SK-N-SH treated with all-trans-retinoic acid at 6 μM for 48 hours (cell line): ENCODE measurements at regions not wholly inside any gene's neighbourhood (a gene's known extent, or its start where the extent isn't known, plus 50 kb on each side); places are given as distances from the start of the nearest gene placed in this dataset.

ENCODE experiments used
- RARB ChIP-seq: fragments of 250-450 bp; sonication (Bioruptor Pico); IDR thresholded peaks from 2 replicates; pipeline ENCODE4 v1.8.0; 2021; ENCODE audit warnings: mild to moderate bottlenecking, moderate library complexity
- ZNF8 ChIP-seq: fragments of 450-650 bp; formaldehyde crosslinking; IDR thresholded peaks from 2 replicates; pipeline ENCODE4 v1.5.0; 2020; ENCODE audit warnings: mild to moderate bottlenecking, moderate library complexity

DNA sequence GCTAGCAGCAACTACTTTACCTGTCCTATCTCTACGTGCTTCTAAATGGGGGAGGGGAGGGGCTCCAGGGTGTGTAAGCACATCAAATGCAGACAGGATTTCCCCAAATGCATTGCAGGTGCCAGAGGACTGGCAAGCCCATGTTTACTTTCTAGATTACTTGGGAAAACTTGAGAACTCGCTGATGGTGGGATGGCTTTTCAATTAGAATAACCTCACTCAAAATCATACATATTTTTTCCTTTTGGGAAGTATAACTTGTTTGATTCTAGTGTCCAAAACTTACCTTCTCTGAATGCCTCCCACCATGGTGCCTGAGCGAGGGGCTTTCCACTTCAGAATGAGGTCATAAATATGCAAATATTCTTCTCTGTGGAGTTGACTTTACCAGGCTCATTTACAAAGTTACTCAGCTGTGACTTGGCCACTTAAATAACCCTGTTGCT, 191.3 kb upstream of the RHOBTB1 start:
- no peak for TF ChIP-seq ZNF8 (CRISPR knock-in tag)
- TF ChIP-seq RARB, result no peak
